OCI-LY7 (cell line): ENCODE measurements at regions not wholly inside any gene's neighbourhood (a gene's known extent, or its start where the extent isn't known, plus 50 kb on each side); places are given as distances from the start of the nearest gene placed in this dataset.

Experiments
- BruUV-seq: library from RNA; stranded (reverse); fragments of 400-500 nt; replicated peaks from 2 replicates; lab custom pipeline; 2021; lab: Mats Ljungman, UMichigan
- CTCF ChIA-PET: fragments of 300-600 bp; sonication (Branson Sonifier 250); formaldehyde crosslinking; loops from one replicate; lab custom pipeline; 2022; ENCODE audit warnings: antibody characterized with exemption; ENCODE audit not compliant: unreplicated experiment; lab: Charles Lee
- POLR2A ChIA-PET: fragments of 300-600 bp; sonication (Branson Sonifier 250); formaldehyde crosslinking; loops from one replicate; lab custom pipeline; 2022; ENCODE audit warnings: antibody characterized with exemption; lab: Charles Lee
- DNase-seq: peaks from one replicate; pipeline ENCODE4 v3.0.0-alpha.2; 2015; ENCODE audit warnings: low spot score
- H2AFZ ChIP-seq: fragments of 200-600 bp; sonication (generic), shearing (Covaris generic); 2 replicates; pipeline ENCODE4 v1.6.1; 2014; ENCODE audit warnings: mild to moderate bottlenecking, antibody characterized with exemption, low read length, moderate library complexity
- H3K27ac ChIP-seq: fragments of 200-600 bp; sonication (generic); 2 replicates; pipeline ENCODE4 v1.5.1; 2014; ENCODE audit warnings: mixed run types, low read depth, mild to moderate bottlenecking, moderate library complexity, low read length, inconsistent platforms; ENCODE audit not compliant: poor library complexity, severe bottlenecking
- H3K36me3 ChIP-seq: fragments of 200-600 bp; sonication (generic); 2 replicates; pipeline ENCODE4 v1.6.1; 2014; ENCODE audit warnings: mild to moderate bottlenecking, antibody characterized with exemption, low read length, moderate library complexity, mixed read lengths; ENCODE audit not compliant: insufficient read depth
- H3K4me1 ChIP-seq: fragments of 200-600 bp; sonication (generic); 2 replicates; pipeline ENCODE4 v1.5.1; 2014; ENCODE audit warnings: mild to moderate bottlenecking, low read length; ENCODE audit not compliant: insufficient read depth, poor library complexity, severe bottlenecking
- H3K4me2 ChIP-seq: fragments of 200-600 bp; sonication (generic); 2 replicates; pipeline ENCODE4 v1.6.1; 2014; ENCODE audit warnings: mild to moderate bottlenecking, low read length
- H3K4me3 ChIP-seq: fragments of 200-600 bp; sonication (generic); 2 replicates; pipeline ENCODE4 v1.5.1; 2014; ENCODE audit warnings: mild to moderate bottlenecking, low read depth, low read length; ENCODE audit not compliant: poor library complexity, severe bottlenecking
- H3K79me2 ChIP-seq: fragments of 200-600 bp; sonication (generic); 2 replicates; pipeline ENCODE4 v1.6.1; 2016; ENCODE audit warnings: low read depth, mild to moderate bottlenecking, low read length, moderate library complexity, mixed read lengths; ENCODE audit not compliant: insufficient read depth
- H3K9me2 ChIP-seq: fragments of 200-600 bp; sonication (generic); 2 replicates; pipeline ENCODE4 v1.6.1; 2016; ENCODE audit warnings: mild to moderate bottlenecking, low read length, mixed read lengths; ENCODE audit not compliant: insufficient read depth
- H3K9me3 ChIP-seq: fragments of 200-600 bp; sonication (generic); 2 replicates; pipeline ENCODE4 v1.6.1; 2014; ENCODE audit warnings: mild to moderate bottlenecking, mixed run types, low read length, mixed read lengths
- H4K20me1 ChIP-seq: fragments of 200-600 bp; sonication (generic); 2 replicates; pipeline ENCODE4 v1.6.1; 2014; ENCODE audit warnings: mild to moderate bottlenecking, antibody characterized with exemption, low read length, moderate library complexity, mixed read lengths; ENCODE audit not compliant: insufficient read depth
- EZH2phosphoT487 ChIP-seq: fragments of 200-600 bp; sonication (generic); IDR thresholded peaks from 2 replicates; pipeline ENCODE4 v1.6.1; 2018; ENCODE audit warnings: low read depth, borderline replicate concordance, mild to moderate bottlenecking, mixed run types, antibody characterized with exemption, low read length, moderate library complexity, mixed read lengths
- intact Hi-C: fragments of 100-400 bp; cut with micrococcal nuclease; formaldehyde crosslinking; loops from one replicate; pipeline ENCODE4 v1.10.0; 2022; ENCODE audit not compliant: unreplicated experiment
- TF ChIP-seq, protein P1 (sequence below): fragments of 200-600 bp; sonication (generic); conservative IDR thresholded peaks from 2 replicates; pipeline ENCODE4 v1.5.1; 2014; ENCODE audit warnings: mild to moderate bottlenecking, antibody characterized with exemption, low read length, moderate library complexity, mixed read lengths

DNA sequence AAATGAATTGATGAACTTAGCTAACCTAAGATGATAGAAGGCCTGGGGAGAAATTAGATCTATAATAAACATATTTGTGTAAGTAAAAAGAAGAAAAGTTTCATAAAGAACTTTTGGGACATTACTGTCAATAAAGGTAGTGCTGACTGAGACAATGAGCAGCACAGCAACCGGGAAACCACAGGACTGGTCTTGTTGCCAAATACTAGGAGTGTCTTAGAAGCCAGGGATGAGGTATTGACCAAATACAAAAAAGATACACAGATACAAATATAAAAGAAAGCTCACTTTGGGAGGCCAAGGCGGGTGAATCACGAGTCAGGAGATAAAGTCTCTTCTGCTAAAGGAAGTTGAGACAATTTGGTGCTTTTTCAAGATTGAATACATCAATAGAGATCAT lies 362.4 kb upstream of the ZNF385D start:
- Histone ChIP-seq H3K36me3 (no peaks in the 10 kb centered on the region), H3K9me3 (no peaks in the 10 kb centered on the region), H3K4me1 (no peaks in the 10 kb centered on the region), H3K27ac (no peak overlapping the region), H3K4me3 (no peak overlapping the region), H3K79me2 (no peaks in the 10 kb centered on the region), H4K20me1 (no peaks in the 10 kb centered on the region), H2AFZ (no peak overlapping the region), H3K4me2 (no peak overlapping the region), H3K9me2 (no peaks in the 10 kb centered on the region)
- CTCF ChIA-PET: no interaction called here
- no peak for DNase-seq
- intact Hi-C loops: no loop called here
- POLR2A ChIA-PET: no interaction called here
- BruUV-seq: no TSS peak
- no peak for TF ChIP-seq EZH2phosphoT487
- TF ChIP-seq, protein P1, sequence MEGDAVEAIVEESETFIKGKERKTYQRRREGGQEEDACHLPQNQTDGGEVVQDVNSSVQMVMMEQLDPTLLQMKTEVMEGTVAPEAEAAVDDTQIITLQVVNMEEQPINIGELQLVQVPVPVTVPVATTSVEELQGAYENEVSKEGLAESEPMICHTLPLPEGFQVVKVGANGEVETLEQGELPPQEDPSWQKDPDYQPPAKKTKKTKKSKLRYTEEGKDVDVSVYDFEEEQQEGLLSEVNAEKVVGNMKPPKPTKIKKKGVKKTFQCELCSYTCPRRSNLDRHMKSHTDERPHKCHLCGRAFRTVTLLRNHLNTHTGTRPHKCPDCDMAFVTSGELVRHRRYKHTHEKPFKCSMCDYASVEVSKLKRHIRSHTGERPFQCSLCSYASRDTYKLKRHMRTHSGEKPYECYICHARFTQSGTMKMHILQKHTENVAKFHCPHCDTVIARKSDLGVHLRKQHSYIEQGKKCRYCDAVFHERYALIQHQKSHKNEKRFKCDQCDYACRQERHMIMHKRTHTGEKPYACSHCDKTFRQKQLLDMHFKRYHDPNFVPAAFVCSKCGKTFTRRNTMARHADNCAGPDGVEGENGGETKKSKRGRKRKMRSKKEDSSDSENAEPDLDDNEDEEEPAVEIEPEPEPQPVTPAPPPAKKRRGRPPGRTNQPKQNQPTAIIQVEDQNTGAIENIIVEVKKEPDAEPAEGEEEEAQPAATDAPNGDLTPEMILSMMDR: no peak

DNA sequence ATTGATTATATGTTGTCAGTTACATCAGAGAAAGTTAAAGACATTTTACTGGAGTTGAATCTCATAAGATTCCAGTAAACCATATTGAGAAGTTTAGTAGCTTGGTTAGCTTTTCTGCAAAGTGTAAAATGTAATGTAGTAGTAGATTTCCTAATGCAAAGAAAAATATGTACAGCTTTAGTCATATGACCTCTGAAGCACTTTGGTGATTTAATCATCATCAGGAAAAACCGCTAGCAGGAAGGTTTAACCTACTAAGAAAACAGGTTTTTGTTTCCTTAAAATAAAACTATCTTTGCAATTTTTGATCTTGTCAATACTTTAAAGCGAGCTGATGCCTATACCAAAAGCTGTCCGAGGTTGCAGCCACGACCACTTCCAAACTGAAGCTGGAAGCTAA lies 364.6 kb upstream of the ZNF385D start:
- no peak overlapping the region for H3K4me2 ChIP-seq
- H3K4me1 ChIP-seq: no peaks in the 10 kb centered on the region
- no peaks in the 10 kb centered on the region for H3K36me3 ChIP-seq
- TF ChIP-seq EZH2phosphoT487: no peak
- TF ChIP-seq, protein P1: no peak
- CTCF ChIA-PET: no interaction called here
- H3K4me3 ChIP-seq: no peak overlapping the region
- intact Hi-C loops: loop anchor here (5.0 kb wide), 2 partner anchors 1603 to 1773 kb away; no protein-coding TSS in a partner anchor
- no peak overlapping the region for H3K27ac ChIP-seq
- POLR2A ChIA-PET: interaction anchor here (0.5 to 0.7 kb wide), 3 partner anchors 20 to 380 kb away, joined by 3 read pairs; no protein-coding TSS in a partner anchor
- H4K20me1 ChIP-seq: no peaks in the 10 kb centered on the region
- H2AFZ ChIP-seq: no peak overlapping the region
- no peaks in the 10 kb centered on the region for H3K79me2 ChIP-seq
- BruUV-seq: no TSS peak
- H3K9me2 ChIP-seq: no peaks in the 10 kb centered on the region
- no peak for DNase-seq
- no peaks in the 10 kb centered on the region for H3K9me3 ChIP-seq

DNA sequence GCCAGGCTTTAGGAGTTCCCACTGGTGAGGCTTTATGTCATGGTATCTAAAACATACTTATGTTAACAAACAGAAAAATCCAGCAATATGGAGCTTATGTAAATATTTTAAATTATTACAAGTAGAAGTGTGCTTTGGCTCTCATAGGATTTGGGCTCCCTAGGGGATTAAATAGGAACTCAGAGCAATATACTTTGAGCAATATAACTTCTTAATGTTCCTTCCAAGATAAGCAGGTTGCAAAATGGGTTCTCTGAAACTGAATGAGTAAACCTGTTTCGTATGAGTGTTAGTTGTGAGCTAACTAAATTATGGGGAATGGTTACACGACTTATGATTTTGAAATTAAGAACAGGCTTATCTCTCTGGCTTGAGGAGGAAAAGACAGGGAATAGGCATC lies 366.1 kb upstream of the ZNF385D start:
- intact Hi-C loops: loop anchor here (5.0 kb wide), 2 partner anchors 1605 to 1775 kb away; no protein-coding TSS in a partner anchor
- Histone ChIP-seq H4K20me1 (no peaks in the 10 kb centered on the region), H3K9me2 (no peaks in the 10 kb centered on the region), H3K36me3 (no peaks in the 10 kb centered on the region), H3K4me3 (no peak overlapping the region), H3K4me1 (no peaks in the 10 kb centered on the region), H3K4me2 (no peak overlapping the region), H3K9me3 (no peaks in the 10 kb centered on the region), H3K79me2 (no peaks in the 10 kb centered on the region), H2AFZ (no peak overlapping the region), H3K27ac (no peak overlapping the region)
- no peak for DNase-seq
- TF ChIP-seq EZH2phosphoT487: no peak
- TF ChIP-seq, protein P1: no peak
- no TSS peak for BruUV-seq
- ChIA-PET CTCF (no interaction called here), POLR2A (interaction anchor here (0.6 to 1.4 kb wide), 2 partner anchors 9 to 46 kb away, joined by 4 to 5 read pairs; no protein-coding TSS in a partner anchor)
